ENCODE measurements at regions not wholly inside any gene's neighbourhood (a gene's known extent, or its start where the extent isn't known, plus 50 kb on each side); places are given as distances from the start of the nearest gene placed in this dataset.

- TF ChIP-seq CREB1 (IDR thresholded peaks at IDR 0.05) (no peak), CREB1 (CRISPR knock-in tag; IDR thresholded peaks at IDR 0.05) (no peak), NFATC3 (CRISPR knock-in tag; IDR thresholded peaks at IDR 0.05) (no peak), SPEN (CRISPR knock-in tag; IDR thresholded peaks at IDR 0.05; ENCODE audit: low read depth) (no peak), FOXJ3 (CRISPR knock-in tag; IDR thresholded peaks at IDR 0.05; ENCODE audit: borderline replicate concordance) (no peak), ZNF362 (CRISPR knock-in tag; IDR thresholded peaks at IDR 0.05; ENCODE audit: borderline replicate concordance) (no peak), CREM (IDR thresholded peaks at IDR 0.05) (no peak), CREM (CRISPR knock-in tag; IDR thresholded peaks at IDR 0.05) (no peak), AFF4 (CRISPR knock-in tag; IDR thresholded peaks at IDR 0.05) (no peak)
Measured at GRCh38 chr5:68862560-68862959, 231.3 kb upstream of the SLC30A5 start.

Measured in HepG2 (cell line).